HG03432 (cell line): ENCODE measurements at regions not wholly inside any gene's neighbourhood (a gene's known extent, or its start where the extent isn't known, plus 50 kb on each side); places are given as distances from the start of the nearest gene placed in this dataset.

Experiments
- ATAC-seq: cut with Tn5 transposase; IDR thresholded peaks from one replicate; pipeline ENCODE4 v1.9.1; 2021; ENCODE audit warnings: mild to moderate bottlenecking, moderate library complexity; ENCODE audit not compliant: unreplicated experiment

- ATAC-seq, result no peak
Measured at GRCh38 chr2:19785867-19786266, 115.9 kb downstream of the TTC32 start.

- ATAC-seq, result no peak
Measured at GRCh38 chr2:19785447-19785846, 116.3 kb downstream of the TTC32 start.

- ATAC-seq, result no peak
Measured at GRCh38 chr2:19784456-19784855, 117.3 kb downstream of the TTC32 start.

- no peak for ATAC-seq
Measured at GRCh38 chr2:19783935-19784334, 117.8 kb downstream of the TTC32 start.

- ATAC-seq, result no peak
Measured at GRCh38 chr2:19776941-19777514, 124.8 kb downstream of the TTC32 start.

GRCh38 chr2:19775838-19776237 lies 125.9 kb downstream of the TTC32 start:
- ATAC-seq, result no peak

GRCh38 chr2:19775315-19775714 lies 126.5 kb downstream of the TTC32 start:
- no peak for ATAC-seq

GRCh38 chr2:19774805-19775176 lies 127.0 kb downstream of the TTC32 start:
- no peak for ATAC-seq

- ATAC-seq, result no peak
Measured at GRCh38 chr2:19772981-19773380, 128.8 kb downstream of the TTC32 start.

- ATAC-seq, result no peak
Measured at GRCh38 chr2:19769513-19769912, 132.3 kb downstream of the TTC32 start.

- no peak for ATAC-seq
Measured at GRCh38 chr2:19767899-19768298, 133.9 kb downstream of the TTC32 start.

GRCh38 chr2:19764998-19765397 lies 136.8 kb downstream of the TTC32 start:
- no peak for ATAC-seq

GRCh38 chr2:19763731-19764130 lies 138.1 kb downstream of the TTC32 start:
- ATAC-seq, result no peak

- ATAC-seq, result no peak
Measured at GRCh38 chr2:19762959-19763605, 138.7 kb downstream of the TTC32 start.

- ATAC-seq, result no peak
Measured at GRCh38 chr2:19762142-19762541, 139.6 kb downstream of the TTC32 start.

- no peak for ATAC-seq
Measured at GRCh38 chr2:19759880-19760279, 141.9 kb downstream of the TTC32 start.

- no peak for ATAC-seq
Measured at GRCh38 chr2:19758658-19759057, 143.1 kb downstream of the TTC32 start.

- ATAC-seq, result no peak
Measured at GRCh38 chr2:19757586-19757985, 144.2 kb downstream of the TTC32 start.

GRCh38 chr2:19754907-19755306 lies 146.9 kb downstream of the TTC32 start:
- no peak for ATAC-seq

- no peak for ATAC-seq
Measured at GRCh38 chr2:19753818-19754217, 148.0 kb downstream of the TTC32 start.

- ATAC-seq, result no peak
Measured at GRCh38 chr2:19753314-19753713, 148.5 kb downstream of the TTC32 start.

- no peak for ATAC-seq
Measured at GRCh38 chr2:19752500-19752899, 149.3 kb downstream of the TTC32 start.

GRCh38 chr2:19751631-19752030 lies 150.2 kb downstream of the TTC32 start:
- ATAC-seq, result no peak
